Astrocyte of the cerebellum (primary cell): ENCODE measurements at regions not wholly inside any gene's neighbourhood (a gene's known extent, or its start where the extent isn't known, plus 50 kb on each side); places are given as distances from the start of the nearest gene placed in this dataset.
A peak's percentile ranks its signal among the peaks of the same experiment; 100 is the strongest.

Source experiments
- DNase-seq: peaks from one replicate; pipeline ENCODE4 v3.0.0-alpha.2; 2011; ENCODE audit warnings: low read depth
- H3K4me3 ChIP-seq: 2 replicates; pipeline ENCODE4 v1.5.1; 2011; ENCODE audit warnings: mild to moderate bottlenecking, low read depth, low read length, moderate library complexity
- in situ Hi-C: cut with HindIII; loops from 2 replicates; pipeline ENCODE4 v1.10.0; 2017; ENCODE audit warnings: low sequenced_read_pairs
- TF ChIP-seq, protein P1 (sequence below): IDR thresholded peaks from 2 replicates; pipeline ENCODE4 v1.5.1; 2012; ENCODE audit warnings: low read length, low read depth, moderate library complexity, mild to moderate bottlenecking; ENCODE audit errors: missing control alignments

- H3K4me3 ChIP-seq, result no peak overlapping the region
- DNase-seq, result peak; percentile 54
- in situ Hi-C loops, result no loop called here
- TF ChIP-seq, protein P1, sequence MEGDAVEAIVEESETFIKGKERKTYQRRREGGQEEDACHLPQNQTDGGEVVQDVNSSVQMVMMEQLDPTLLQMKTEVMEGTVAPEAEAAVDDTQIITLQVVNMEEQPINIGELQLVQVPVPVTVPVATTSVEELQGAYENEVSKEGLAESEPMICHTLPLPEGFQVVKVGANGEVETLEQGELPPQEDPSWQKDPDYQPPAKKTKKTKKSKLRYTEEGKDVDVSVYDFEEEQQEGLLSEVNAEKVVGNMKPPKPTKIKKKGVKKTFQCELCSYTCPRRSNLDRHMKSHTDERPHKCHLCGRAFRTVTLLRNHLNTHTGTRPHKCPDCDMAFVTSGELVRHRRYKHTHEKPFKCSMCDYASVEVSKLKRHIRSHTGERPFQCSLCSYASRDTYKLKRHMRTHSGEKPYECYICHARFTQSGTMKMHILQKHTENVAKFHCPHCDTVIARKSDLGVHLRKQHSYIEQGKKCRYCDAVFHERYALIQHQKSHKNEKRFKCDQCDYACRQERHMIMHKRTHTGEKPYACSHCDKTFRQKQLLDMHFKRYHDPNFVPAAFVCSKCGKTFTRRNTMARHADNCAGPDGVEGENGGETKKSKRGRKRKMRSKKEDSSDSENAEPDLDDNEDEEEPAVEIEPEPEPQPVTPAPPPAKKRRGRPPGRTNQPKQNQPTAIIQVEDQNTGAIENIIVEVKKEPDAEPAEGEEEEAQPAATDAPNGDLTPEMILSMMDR, result peak; percentile 83
These were observed 951.6 kb downstream of the ANKRD7 start for GRCh38 chr7:119175911-119176627.

DNA sequence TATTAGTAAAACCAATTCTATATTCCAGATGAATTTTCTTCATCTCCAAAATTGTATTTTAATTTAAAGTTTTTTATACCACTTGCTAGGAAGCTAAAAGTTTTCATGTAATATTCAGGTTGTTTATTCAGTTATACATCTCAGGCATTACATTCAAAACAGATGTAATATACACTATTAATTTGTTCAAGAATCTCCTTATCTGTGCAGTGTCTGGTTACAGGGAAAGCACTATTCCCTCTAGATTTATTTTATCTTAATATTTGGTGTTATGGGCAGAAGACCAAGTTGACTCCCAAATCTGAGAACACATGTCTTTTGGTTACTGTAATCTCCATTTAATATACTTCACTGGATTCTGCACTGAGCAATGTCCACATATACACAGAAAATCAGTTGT lies 953.4 kb downstream of the ANKRD7 start:
- DNase-seq, result no peak
- in situ Hi-C loops, result no loop called here
- no peak overlapping the region for H3K4me3 ChIP-seq
- TF ChIP-seq, protein P1, result no peak

- DNase-seq, result no peak
- H3K4me3 ChIP-seq, result no peak overlapping the region
- TF ChIP-seq, protein P1, result no peak
- in situ Hi-C loops, result no loop called here
These were observed 959.8 kb downstream of the ANKRD7 start for GRCh38 chr7:119184124-119184788.

DNA sequence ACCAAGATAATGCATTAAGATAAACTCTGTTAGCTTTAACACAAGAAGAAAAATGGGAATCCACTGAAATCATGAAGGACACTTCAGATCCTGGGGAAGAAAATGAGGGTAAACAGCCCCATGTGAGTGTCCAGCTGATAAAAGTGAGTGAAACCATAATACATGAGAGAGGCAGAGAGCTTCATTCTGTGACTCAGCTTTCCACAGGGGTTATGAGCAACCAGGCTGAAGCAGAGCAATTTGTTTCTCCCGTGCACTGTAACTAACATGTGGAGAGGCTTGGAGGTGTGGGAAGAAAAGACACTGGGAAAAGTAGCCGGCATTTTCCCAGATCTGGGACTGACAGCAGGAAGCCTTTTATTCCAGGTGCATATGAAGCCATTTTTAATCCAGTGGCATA lies 971.7 kb downstream of the ANKRD7 start:
- TF ChIP-seq, protein P1, result no peak
- no peak for DNase-seq
- H3K4me3 ChIP-seq, result no peak overlapping the region
- in situ Hi-C loops, result loop anchor here (10.0 kb wide), 1 partner anchor 49 kb away; no protein-coding TSS in a partner anchor

DNA sequence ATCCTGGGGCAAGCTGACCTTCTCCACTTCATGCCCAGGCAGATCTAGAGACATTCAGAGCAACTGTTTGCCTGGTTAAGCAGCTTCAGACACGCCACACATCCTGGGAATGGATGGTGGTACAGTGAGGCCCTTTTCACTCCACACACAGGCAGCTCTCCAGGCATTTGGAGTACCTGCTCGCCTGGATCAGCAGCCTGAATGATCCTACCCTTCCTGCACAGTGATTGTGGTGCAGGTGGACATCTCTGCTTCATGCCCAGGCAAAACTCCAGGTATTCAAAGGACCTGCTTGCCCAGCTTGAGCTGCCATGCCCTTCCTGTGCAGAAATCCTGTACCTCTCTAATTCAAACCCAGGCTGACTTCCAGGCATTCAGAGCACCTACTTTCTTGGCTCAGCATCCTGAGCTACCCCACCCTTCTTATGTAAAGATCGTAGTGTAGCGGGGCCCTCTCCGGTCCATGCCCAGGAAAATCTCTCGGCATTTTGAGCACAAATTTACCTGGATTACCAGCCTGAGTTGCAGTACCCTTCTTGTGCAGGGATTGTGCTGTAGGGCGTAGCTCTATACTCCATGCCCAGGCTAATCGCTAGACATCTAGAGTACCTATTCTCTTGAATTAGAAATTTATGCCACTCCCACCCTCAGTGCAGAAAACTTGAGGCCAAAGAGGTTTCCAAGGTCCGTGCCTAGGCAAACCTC lies 972.8 kb downstream of the ANKRD7 start:
- in situ Hi-C loops, result loop anchor here (10.0 kb wide), 1 partner anchor 47 kb away; no protein-coding TSS in a partner anchor
- H3K4me3 ChIP-seq, result no peak overlapping the region
- TF ChIP-seq, protein P1, result no peak
- no peak for DNase-seq

GRCh38 chr7:119197877-119198527 lies 973.5 kb downstream of the ANKRD7 start:
- TF ChIP-seq, protein P1, result peak; percentile 87
- peak; percentile 18 for DNase-seq
- in situ Hi-C loops, result loop anchor here (10.0 kb wide), 1 partner anchor 47 kb away; no protein-coding TSS in a partner anchor
- H3K4me3 ChIP-seq, result no peak overlapping the region
